H1 (cell line): ENCODE measurements at regions not wholly inside any gene's neighbourhood (a gene's known extent, or its start where the extent isn't known, plus 50 kb on each side); places are given as distances from the start of the nearest gene placed in this dataset.

Experiments
- CHD7 ChIP-seq: fragments of 300-600 bp; sonication (generic); IDR thresholded peaks from 2 replicates; pipeline ENCODE4 v1.7.1; 2012; ENCODE audit warnings: low read length, moderate library complexity, mild to moderate bottlenecking, inconsistent platforms; ENCODE audit not compliant: insufficient replicate concordance

GRCh38 chr4:124118061-124118460 is 594.5 kb downstream of the ANKRD50 start (continued):
- no peak for TF ChIP-seq CHD7
